ENCODE measurements at regions not wholly inside any gene's neighbourhood (a gene's known extent, or its start where the extent isn't known, plus 50 kb on each side); places are given as distances from the start of the nearest gene placed in this dataset.

DNA sequence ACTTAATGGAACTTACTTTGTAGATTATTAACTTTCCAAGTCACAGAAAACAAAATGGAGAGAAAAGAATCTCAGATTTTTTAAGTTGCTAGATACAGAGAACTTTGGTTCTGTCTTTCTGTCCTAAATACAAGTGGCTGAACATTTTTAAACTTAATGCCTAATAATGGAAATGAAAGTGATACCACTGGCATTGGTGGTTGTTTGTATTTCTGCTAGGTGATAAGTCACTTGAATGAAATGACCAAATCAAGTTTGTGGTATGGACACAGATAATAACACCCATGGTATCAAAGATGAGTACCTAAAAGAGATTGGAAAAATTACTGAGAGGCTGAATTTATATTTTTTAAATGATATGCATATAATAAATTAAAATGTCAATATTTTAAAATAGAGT, 502.1 kb downstream of the CNTN6 start:
- in situ Hi-C loops (cut with MboI), result no loop called here

More for the DNA sequence above, 502.1 kb downstream of the CNTN6 start:
- no peak for TF ChIP-seq NCOR1 (IDR thresholded peaks at IDR 0.05)
- TF ChIP-seq, protein P1, sequence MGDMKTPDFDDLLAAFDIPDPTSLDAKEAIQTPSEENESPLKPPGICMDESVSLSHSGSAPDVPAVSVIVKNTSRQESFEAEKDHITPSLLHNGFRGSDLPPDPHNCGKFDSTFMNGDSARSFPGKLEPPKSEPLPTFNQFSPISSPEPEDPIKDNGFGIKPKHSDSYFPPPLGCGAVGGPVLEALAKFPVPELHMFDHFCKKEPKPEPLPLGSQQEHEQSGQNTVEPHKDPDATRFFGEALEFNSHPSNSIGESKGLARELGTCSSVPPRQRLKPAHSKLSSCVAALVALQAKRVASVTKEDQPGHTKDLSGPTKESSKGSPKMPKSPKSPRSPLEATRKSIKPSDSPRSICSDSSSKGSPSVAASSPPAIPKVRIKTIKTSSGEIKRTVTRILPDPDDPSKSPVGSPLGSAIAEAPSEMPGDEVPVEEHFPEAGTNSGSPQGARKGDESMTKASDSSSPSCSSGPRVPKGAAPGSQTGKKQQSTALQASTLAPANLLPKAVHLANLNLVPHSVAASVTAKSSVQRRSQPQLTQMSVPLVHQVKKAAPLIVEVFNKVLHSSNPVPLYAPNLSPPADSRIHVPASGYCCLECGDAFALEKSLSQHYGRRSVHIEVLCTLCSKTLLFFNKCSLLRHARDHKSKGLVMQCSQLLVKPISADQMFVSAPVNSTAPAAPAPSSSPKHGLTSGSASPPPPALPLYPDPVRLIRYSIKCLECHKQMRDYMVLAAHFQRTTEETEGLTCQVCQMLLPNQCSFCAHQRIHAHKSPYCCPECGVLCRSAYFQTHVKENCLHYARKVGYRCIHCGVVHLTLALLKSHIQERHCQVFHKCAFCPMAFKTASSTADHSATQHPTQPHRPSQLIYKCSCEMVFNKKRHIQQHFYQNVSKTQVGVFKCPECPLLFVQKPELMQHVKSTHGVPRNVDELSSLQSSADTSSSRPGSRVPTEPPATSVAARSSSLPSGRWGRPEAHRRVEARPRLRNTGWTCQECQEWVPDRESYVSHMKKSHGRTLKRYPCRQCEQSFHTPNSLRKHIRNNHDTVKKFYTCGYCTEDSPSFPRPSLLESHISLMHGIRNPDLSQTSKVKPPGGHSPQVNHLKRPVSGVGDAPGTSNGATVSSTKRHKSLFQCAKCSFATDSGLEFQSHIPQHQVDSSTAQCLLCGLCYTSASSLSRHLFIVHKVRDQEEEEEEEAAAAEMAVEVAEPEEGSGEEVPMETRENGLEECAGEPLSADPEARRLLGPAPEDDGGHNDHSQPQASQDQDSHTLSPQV (IDR thresholded peaks at IDR 0.05), result no peak
- no peak for TF ChIP-seq HEY1 (CRISPR knock-in tag; IDR thresholded peaks at IDR 0.05; ENCODE audit: borderline replicate concordance)
- no TSS peak for BruUV-seq (replicated peaks)
- no peak overlapping the region for H3K9ac ChIP-seq (ENCODE audit: insufficient read depth in 1 of 2, low read depth in 2 of 2, low read length in 2 of 2)
- no peaks in the 10 kb centered on the region for H4K20me1 ChIP-seq (replicated peaks; ENCODE audit: control insufficient read depth, insufficient read depth, low read length)
- ChIA-PET CTCF (ENCODE audit: low intra/inter-chr PET ratio) (no interaction called here), POLR2A (no interaction called here)
- no peaks in the 10 kb centered on the region for H3K79me2 ChIP-seq (ENCODE audit: control insufficient read depth, insufficient read depth, low read length)
- H2AFZ ChIP-seq (ENCODE audit: low read depth, low read length), result no peak overlapping the region
- H3K4me3 ChIP-seq, result no peak overlapping the region
- H3K36me3 ChIP-seq (ENCODE audit: control insufficient read depth, insufficient read depth, low read length), result no peaks in the 10 kb centered on the region
- intact Hi-C loops (cut with micrococcal nuclease), result no loop called here
- no peaks in the 10 kb centered on the region for H3K4me1 ChIP-seq (replicated peaks in 1 of 2; ENCODE audit: control insufficient read depth in 2 of 2, insufficient read depth in 2 of 2, low read length in 2 of 2)
- no peaks in the 10 kb centered on the region for H3K9me1 ChIP-seq (ENCODE audit: control insufficient read depth, insufficient read depth, low read length)
- no peak overlapping the region for H3K27ac ChIP-seq (ENCODE audit: extremely low read depth, low read depth, low read length)
- ATAC-seq (no peak), DNase-seq (ENCODE audit: extremely low read depth in 1 of 4, low spot score in 3 of 4) (no peak), FAIRE-seq (no peak)
- H3K4me2 ChIP-seq (ENCODE audit: insufficient read depth, low read length), result no peak overlapping the region
- no peaks in the 10 kb centered on the region for H3K27me3 ChIP-seq (ENCODE audit: control insufficient read depth in 2 of 2, insufficient read depth in 2 of 2, low read length in 2 of 2)
- H3K9me3 ChIP-seq (replicated peaks; ENCODE audit: control insufficient read depth, insufficient read depth, low read depth, low read length), result peaks cover 2% of the 10 kb centered on the region; the same call in 1 of the 2 replicates
